SU-DHL-6 (cell line): ENCODE measurements at regions not wholly inside any gene's neighbourhood (a gene's known extent, or its start where the extent isn't known, plus 50 kb on each side); places are given as distances from the start of the nearest gene placed in this dataset.

ENCODE experiments used
- H2AFZ ChIP-seq: fragments of 200-600 bp; sonication (generic); 2 replicates; pipeline ENCODE4 v1.6.1; 2014; ENCODE audit warnings: low read depth, mild to moderate bottlenecking, moderate library complexity, mixed read lengths, antibody characterized with exemption, low read length; ENCODE audit not compliant: severe bottlenecking
- H3F3A ChIP-seq: fragments of 200-600 bp; shearing (Covaris generic); 2 replicates; pipeline ENCODE4 v1.6.0; 2016; ENCODE audit warnings: antibody characterized with exemption, mild to moderate bottlenecking; ENCODE audit not compliant: insufficient read depth
- H3K27ac ChIP-seq: fragments of 200-600 bp; sonication (generic); 2 replicates; pipeline ENCODE4 v1.5.1; 2016; ENCODE audit warnings: low read depth, mild to moderate bottlenecking, low read length, moderate library complexity, mixed read lengths
- H3K27me3 ChIP-seq: fragments of 200-600 bp; sonication (generic), shearing (Covaris generic); 2 replicates; pipeline ENCODE4 v1.6.0; 2014; ENCODE audit warnings: mild to moderate bottlenecking, low read length
- H3K36me3 ChIP-seq: fragments of 200-600 bp; sonication (generic); 2 replicates; pipeline ENCODE4 v1.6.1; 2014; ENCODE audit warnings: mild to moderate bottlenecking, low read length, mixed read lengths
- H3K4me2 ChIP-seq: fragments of 300-600, 200-600 bp; shearing (Covaris generic), sonication (generic); 2 replicates; pipeline ENCODE4 v1.6.0; 2014; ENCODE audit warnings: low read length, low read depth, mild to moderate bottlenecking; ENCODE audit not compliant: poor library complexity, severe bottlenecking
- H3K4me3 ChIP-seq: fragments of 200-600 bp; sonication (generic); 2 replicates; pipeline ENCODE4 v1.5.1; 2014; ENCODE audit warnings: antibody characterized with exemption, low read length, mild to moderate bottlenecking, mixed read lengths; ENCODE audit not compliant: insufficient read depth, poor library complexity, severe bottlenecking
- H3K79me2 ChIP-seq: fragments of 200-600 bp; sonication (generic); 2 replicates; pipeline ENCODE4 v1.6.1; 2014; ENCODE audit warnings: mild to moderate bottlenecking, low read length, moderate library complexity; ENCODE audit not compliant: insufficient read depth
- H3K9ac ChIP-seq: fragments of 200-600 bp; sonication (generic); 2 replicates; pipeline ENCODE4 v1.7.0; 2014; ENCODE audit warnings: mild to moderate bottlenecking, low read length
- H3K9me2 ChIP-seq: fragments of 200-600 bp; sonication (generic); replicated peaks from 2 replicates; pipeline ENCODE4 v1.6.1; 2014; ENCODE audit warnings: low read length; ENCODE audit not compliant: insufficient read depth
- H3K9me3 ChIP-seq: fragments of 200-600 bp; sonication (generic); 2 replicates; pipeline ENCODE4 v1.6.1; 2014; ENCODE audit warnings: low read length, mixed read lengths; ENCODE audit not compliant: insufficient read depth
- H4K20me1 ChIP-seq: fragments of 200-600 bp; sonication (generic); 2 replicates; pipeline ENCODE4 v1.6.1; 2014; ENCODE audit warnings: low read depth, mild to moderate bottlenecking, antibody characterized with exemption, low read length, moderate library complexity, mixed read lengths
- EZH2phosphoT487 ChIP-seq: fragments of 200-600 bp; sonication (generic), shearing (Covaris generic); conservative IDR thresholded peaks from 2 replicates; pipeline ENCODE4 v1.6.1; 2018; ENCODE audit warnings: mild to moderate bottlenecking, antibody characterized with exemption, low read length, moderate library complexity, mixed read lengths
- TF ChIP-seq, protein P1 (sequence below): fragments of 200-600 bp; sonication (generic); IDR thresholded peaks from one replicate; pipeline ENCODE4 v1.5.1; 2017; ENCODE audit warnings: antibody characterized with exemption, mild to moderate bottlenecking, low read length, moderate library complexity; ENCODE audit not compliant: insufficient read depth, poor library complexity, severe bottlenecking

DNA sequence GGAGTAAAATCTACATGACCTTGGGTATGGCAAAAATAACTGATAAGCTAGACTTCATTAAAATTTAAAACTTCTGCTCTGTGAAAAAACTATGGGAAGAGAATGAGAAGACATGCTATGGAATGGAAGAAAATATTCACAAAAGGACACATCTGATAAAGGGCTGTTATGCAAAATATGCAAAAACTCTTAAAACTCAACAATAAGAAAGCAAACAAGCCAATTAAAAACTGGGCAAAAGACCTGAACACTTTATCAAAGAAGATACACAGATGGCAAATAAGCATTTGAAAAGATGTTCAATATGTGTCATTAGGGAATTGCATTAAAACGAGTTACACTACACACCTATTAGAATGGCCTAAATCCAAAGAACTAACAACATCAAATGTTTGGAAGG, 439.5 kb downstream of the EFNA5 start:
- TF ChIP-seq, protein P1, sequence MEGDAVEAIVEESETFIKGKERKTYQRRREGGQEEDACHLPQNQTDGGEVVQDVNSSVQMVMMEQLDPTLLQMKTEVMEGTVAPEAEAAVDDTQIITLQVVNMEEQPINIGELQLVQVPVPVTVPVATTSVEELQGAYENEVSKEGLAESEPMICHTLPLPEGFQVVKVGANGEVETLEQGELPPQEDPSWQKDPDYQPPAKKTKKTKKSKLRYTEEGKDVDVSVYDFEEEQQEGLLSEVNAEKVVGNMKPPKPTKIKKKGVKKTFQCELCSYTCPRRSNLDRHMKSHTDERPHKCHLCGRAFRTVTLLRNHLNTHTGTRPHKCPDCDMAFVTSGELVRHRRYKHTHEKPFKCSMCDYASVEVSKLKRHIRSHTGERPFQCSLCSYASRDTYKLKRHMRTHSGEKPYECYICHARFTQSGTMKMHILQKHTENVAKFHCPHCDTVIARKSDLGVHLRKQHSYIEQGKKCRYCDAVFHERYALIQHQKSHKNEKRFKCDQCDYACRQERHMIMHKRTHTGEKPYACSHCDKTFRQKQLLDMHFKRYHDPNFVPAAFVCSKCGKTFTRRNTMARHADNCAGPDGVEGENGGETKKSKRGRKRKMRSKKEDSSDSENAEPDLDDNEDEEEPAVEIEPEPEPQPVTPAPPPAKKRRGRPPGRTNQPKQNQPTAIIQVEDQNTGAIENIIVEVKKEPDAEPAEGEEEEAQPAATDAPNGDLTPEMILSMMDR: no peak
- Histone ChIP-seq H3K27me3 (no peaks in the 10 kb centered on the region), H3K9me2 (no peaks in the 10 kb centered on the region), H3K79me2 (no peaks in the 10 kb centered on the region), H3K9me3 (no peaks in the 10 kb centered on the region), H3K9ac (no peak overlapping the region), H3K27ac (no peak overlapping the region), H3K36me3 (no peaks in the 10 kb centered on the region), H2AFZ (no peak overlapping the region), H4K20me1 (no peaks in the 10 kb centered on the region), H3F3A (no peaks in the 10 kb centered on the region), H3K4me2 (no peak overlapping the region), H3K4me3 (no peak overlapping the region)

DNA sequence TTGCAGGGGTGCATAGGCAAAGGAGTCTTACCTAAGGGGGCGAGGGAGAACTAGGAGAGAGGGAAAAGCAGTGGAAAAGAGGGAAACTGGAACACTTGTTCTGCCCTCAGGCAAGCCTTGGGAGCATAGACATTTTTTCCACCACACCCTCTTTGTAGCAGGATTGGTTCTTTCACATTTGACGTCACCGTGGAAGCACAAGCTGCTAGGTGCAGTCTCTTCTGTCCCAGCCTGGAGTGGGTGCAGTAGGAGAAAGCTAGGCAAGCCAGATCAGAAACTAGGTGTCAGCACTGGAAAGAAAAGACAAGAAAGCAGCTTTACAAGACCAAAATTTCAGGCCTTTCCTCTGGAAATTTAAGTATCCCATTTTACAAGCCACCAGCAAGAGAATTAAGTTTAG, 440.4 kb downstream of the EFNA5 start:
- Histone ChIP-seq H3K9me2 (no peaks in the 10 kb centered on the region), H3F3A (no peaks in the 10 kb centered on the region), H4K20me1 (no peaks in the 10 kb centered on the region), H3K79me2 (no peaks in the 10 kb centered on the region), H3K36me3 (no peaks in the 10 kb centered on the region), H2AFZ (no peak overlapping the region), H3K4me2 (no peak overlapping the region), H3K9me3 (no peaks in the 10 kb centered on the region), H3K27ac (no peak overlapping the region), H3K4me3 (no peak overlapping the region), H3K9ac (no peak overlapping the region), H3K27me3 (no peaks in the 10 kb centered on the region)
- no peak for TF ChIP-seq EZH2phosphoT487
- TF ChIP-seq, protein P1: no peak

DNA sequence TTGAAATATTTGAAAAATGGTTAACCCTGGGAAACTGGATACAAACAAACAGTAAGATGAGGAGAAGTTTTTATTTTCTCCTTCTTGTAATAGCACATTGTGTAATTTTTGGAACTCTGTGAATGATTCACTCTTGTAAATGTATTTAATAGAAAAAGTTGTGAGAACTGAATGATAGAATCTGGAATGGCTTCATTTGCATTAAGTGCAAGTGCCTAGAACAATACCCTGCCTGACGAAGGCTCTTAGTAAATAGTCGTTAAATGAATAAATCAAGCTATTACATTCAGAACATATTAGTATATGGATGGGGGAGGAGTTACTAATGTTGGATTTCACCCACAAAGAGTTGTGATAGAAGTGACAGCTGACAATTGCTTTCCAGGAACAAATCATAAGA, 442.5 kb downstream of the EFNA5 start:
- Histone ChIP-seq H3K4me2 (no peak overlapping the region), H3K9me2 (no peaks in the 10 kb centered on the region), H3F3A (no peaks in the 10 kb centered on the region), H3K9ac (no peak overlapping the region), H3K36me3 (no peaks in the 10 kb centered on the region), H2AFZ (no peak overlapping the region), H3K79me2 (no peaks in the 10 kb centered on the region), H3K9me3 (no peaks in the 10 kb centered on the region), H3K4me3 (no peak overlapping the region), H3K27ac (no peak overlapping the region), H4K20me1 (no peaks in the 10 kb centered on the region), H3K27me3 (no peaks in the 10 kb centered on the region)
- TF ChIP-seq, protein P1: no peak
- no peak for TF ChIP-seq EZH2phosphoT487

GRCh38 chr5:107224272-107224671, 446.5 kb downstream of the EFNA5 start:
- Histone ChIP-seq H3K27ac (no peak overlapping the region), H3F3A (no peaks in the 10 kb centered on the region)
- TF ChIP-seq EZH2phosphoT487: no peak

More at GRCh38 chr5:107224272-107224671, 446.5 kb downstream of the EFNA5 start:
- Histone ChIP-seq H2AFZ (no peak overlapping the region), H3K27me3 (no peaks in the 10 kb centered on the region), H3K9me3 (no peaks in the 10 kb centered on the region), H3K9ac (no peak overlapping the region), H3K9me2 (no peaks in the 10 kb centered on the region), H4K20me1 (no peaks in the 10 kb centered on the region), H3K79me2 (no peaks in the 10 kb centered on the region), H3K36me3 (no peaks in the 10 kb centered on the region), H3K4me3 (no peak overlapping the region), H3K4me2 (no peak overlapping the region)
